Transverse colon (tissue), 4 donors: ENCODE measurements at regions not wholly inside any gene's neighbourhood (a gene's known extent, or its start where the extent isn't known, plus 50 kb on each side); places are given as distances from the start of the nearest gene placed in this dataset.

Experiments
- DNase-seq: peaks from one replicate; pipeline ENCODE4 v3.0.0-alpha.2; 2019
- H3K27ac ChIP-seq, 4 donors: fragments of 200-600 bp; sonication (generic); 2 replicates each; pipeline ENCODE4 v1.5.1; 2016 to 2018; ENCODE audit warnings: inconsistent platforms in 4 of 4
- H3K27me3 ChIP-seq: fragments of 200-600 bp; sonication (generic); 2 replicates; pipeline ENCODE4 v1.5.1; 2017; ENCODE audit warnings: inconsistent platforms
- H3K36me3 ChIP-seq, 4 donors: fragments of 200-600 bp; sonication (generic); 2 replicates each; pipeline ENCODE4 v1.5.1; 2017 to 2019; ENCODE audit warnings: inconsistent platforms in 4 of 4
- H3K4me1 ChIP-seq, 4 donors: fragments of 200-600 bp; sonication (generic); 2 replicates each; pipeline ENCODE4 v1.5.1; 2017 to 2020; ENCODE audit warnings: inconsistent platforms in 4 of 4
- H3K4me3 ChIP-seq, 4 donors: fragments of 200-600 bp; sonication (generic); 1 replicate in 1 of 4; 2 replicates in 3 of 4; pipeline versions ENCODE4 v1.5.1 to v1.6.1; 2017 to 2019; ENCODE audit warnings: inconsistent platforms in 4 of 4
- H3K9me3 ChIP-seq, 2 donors: fragments of 200-600 bp; sonication (generic); 2 replicates each; pipeline ENCODE4 v1.5.1; 2017 to 2019; ENCODE audit warnings: inconsistent platforms in 2 of 2
- EP300 ChIP-seq: sonication (generic); formaldehyde crosslinking; IDR thresholded peaks from one replicate; pipeline ENCODE4 v1.6.1; 2017; ENCODE audit warnings: antibody characterized with exemption, low read depth
- POLR2A ChIP-seq: fragments of 450-650 bp; IDR thresholded peaks from one replicate; pipeline ENCODE4 v1.6.1; 2016; ENCODE audit warnings: antibody characterized with exemption, mild to moderate bottlenecking, moderate library complexity
- POLR2AphosphoS5 ChIP-seq, 3 donors: sonication (generic); formaldehyde crosslinking; IDR thresholded peaks; one replicate each; pipeline ENCODE4 v1.6.1; 2016; ENCODE audit warnings: antibody characterized with exemption in 3 of 3
- WGBS, 2 donors: methylation state at CpG; one replicate each; pipeline ENCODE4 v1.1.5; 2018; ENCODE audit warnings: low coverage in 1 of 2; 5-methylcytosine and 5-hydroxymethylcytosine counted together
- in situ Hi-C, 4 donors: fragments of 200-750 bp; cut with MboI; loops; one replicate each; pipeline versions ENCODE4 v1.15.0 to v1.15.1; 2017; ENCODE audit warnings: low sequenced_read_pairs in 3 of 4, low pct_ligation_motif_present in 1 of 4, low pct_unique_long_range_greater_than_20kb in 1 of 4
- intact Hi-C: fragments of 100-400 bp; cut with DNase I; formaldehyde crosslinking; loops from one replicate; pipeline ENCODE4 v1.15.1; 2023; ENCODE audit warnings: low total_unique reads
- TF ChIP-seq, protein P1 (sequence below), 5 experiments: fragments of 200-600 bp in 3 of 5; fragments of 450-650 bp in 2 of 5; sonication (generic) in 3 of 5; IDR thresholded peaks; 1 replicate in 2 of 5; 2 replicates in 3 of 5; pipeline ENCODE4 v1.5.1; 2016 to 2017; ENCODE audit warnings: antibody characterized with exemption in 5 of 5, inconsistent platforms in 3 of 5, mild to moderate bottlenecking in 2 of 5, moderate library complexity in 1 of 5

DNA sequence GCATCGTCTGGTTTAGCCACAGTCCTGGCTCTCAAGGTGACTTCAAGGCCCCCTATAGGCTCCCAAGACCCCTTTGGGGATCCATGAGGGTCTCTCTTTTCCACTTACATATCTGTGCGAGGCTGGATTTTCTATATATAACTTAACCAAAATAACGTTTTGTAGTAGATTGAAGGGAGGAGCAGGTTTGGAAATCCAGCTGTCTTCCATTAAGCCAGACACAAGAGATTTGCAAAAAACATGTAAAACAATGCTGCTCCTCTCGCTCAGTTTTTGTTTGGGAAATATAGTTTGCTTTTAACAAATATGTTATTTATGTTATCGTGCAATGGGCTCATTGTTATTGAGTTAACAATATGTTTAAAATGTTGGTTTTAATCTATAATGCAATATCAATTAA is 811.2 kb downstream of the TYW1 start:
- H3K36me3 ChIP-seq: no peaks in the 10 kb centered on the region
- no peaks in the 10 kb centered on the region for H3K4me1 ChIP-seq
- DNase-seq: no peak
- no peak overlapping the region for H3K27ac ChIP-seq
- peaks cover 0 to 7% of the 10 kb centered on the region in 2 donors for H3K9me3 ChIP-seq
- TF ChIP-seq, protein P1, sequence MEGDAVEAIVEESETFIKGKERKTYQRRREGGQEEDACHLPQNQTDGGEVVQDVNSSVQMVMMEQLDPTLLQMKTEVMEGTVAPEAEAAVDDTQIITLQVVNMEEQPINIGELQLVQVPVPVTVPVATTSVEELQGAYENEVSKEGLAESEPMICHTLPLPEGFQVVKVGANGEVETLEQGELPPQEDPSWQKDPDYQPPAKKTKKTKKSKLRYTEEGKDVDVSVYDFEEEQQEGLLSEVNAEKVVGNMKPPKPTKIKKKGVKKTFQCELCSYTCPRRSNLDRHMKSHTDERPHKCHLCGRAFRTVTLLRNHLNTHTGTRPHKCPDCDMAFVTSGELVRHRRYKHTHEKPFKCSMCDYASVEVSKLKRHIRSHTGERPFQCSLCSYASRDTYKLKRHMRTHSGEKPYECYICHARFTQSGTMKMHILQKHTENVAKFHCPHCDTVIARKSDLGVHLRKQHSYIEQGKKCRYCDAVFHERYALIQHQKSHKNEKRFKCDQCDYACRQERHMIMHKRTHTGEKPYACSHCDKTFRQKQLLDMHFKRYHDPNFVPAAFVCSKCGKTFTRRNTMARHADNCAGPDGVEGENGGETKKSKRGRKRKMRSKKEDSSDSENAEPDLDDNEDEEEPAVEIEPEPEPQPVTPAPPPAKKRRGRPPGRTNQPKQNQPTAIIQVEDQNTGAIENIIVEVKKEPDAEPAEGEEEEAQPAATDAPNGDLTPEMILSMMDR (IDR thresholded peaks at IDR 0.05): no peak
- TF ChIP-seq EP300: no peak
- no peak for TF ChIP-seq POLR2AphosphoS5 (IDR thresholded peaks at IDR 0.05)
- TF ChIP-seq POLR2A: no peak
- intact Hi-C loops (no loop called here), in situ Hi-C loops (no loop called here)
- no peak overlapping the region for H3K4me3 ChIP-seq
- WGBS, 2 donors: 75 to 76% methylated on average over 5 of the region's 5 CpGs
- H3K27me3 ChIP-seq: no peaks in the 10 kb centered on the region

GRCh38 chr7:67809586-67809985 is 813.0 kb downstream of the TYW1 start:
- no peaks in the 10 kb centered on the region for H3K27me3 ChIP-seq
- H3K9me3 ChIP-seq: peaks cover 0 to 7% of the 10 kb centered on the region in 2 donors
- in situ Hi-C loops (no loop called here), intact Hi-C loops (no loop called here)
- TF ChIP-seq POLR2A: no peak
- no peak for TF ChIP-seq EP300
- TF ChIP-seq, protein P1 (IDR thresholded peaks at IDR 0.05): no peak
- no peak for TF ChIP-seq POLR2AphosphoS5 (IDR thresholded peaks at IDR 0.05)
- no peaks in the 10 kb centered on the region for H3K4me1 ChIP-seq
- H3K4me3 ChIP-seq: no peak overlapping the region
- no peaks in the 10 kb centered on the region for H3K36me3 ChIP-seq
- no peak overlapping the region for H3K27ac ChIP-seq
- 87 to 94% methylated on average over 6 to 8 of the region's 8 CpGs for WGBS, 2 donors
- DNase-seq: no peak

DNA sequence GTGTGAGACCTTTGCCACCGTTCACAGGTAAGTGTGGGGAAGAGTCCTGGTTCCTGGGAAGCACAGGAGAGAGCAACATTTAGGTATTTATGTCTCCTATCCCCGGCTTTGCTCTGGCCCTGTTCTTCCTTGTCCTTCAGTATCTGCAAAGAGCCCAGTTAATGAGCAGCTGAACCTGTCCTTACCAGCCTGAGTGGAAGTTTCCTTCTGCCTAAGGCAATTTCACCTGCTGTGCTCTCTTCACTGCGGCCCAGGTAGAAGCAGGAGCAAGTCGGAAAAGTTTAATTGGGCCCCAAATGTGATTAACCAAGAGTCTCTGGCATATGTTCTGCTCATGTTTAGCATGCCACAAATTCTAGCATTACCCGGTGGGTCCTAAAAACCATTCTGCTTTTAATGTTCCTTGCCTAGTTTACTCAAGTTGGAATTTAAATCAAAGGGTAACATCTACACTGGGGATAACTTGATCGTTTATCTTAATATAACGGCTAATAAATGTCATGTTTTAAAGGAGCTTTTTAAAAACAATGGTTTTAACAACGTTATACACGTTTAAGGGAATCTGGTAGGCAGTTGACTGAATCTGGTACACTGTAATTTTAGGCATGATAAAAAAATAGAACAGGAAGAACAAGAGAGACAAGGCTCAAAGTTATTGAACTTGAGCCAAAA is 817.1 kb downstream of the TYW1 start:
- H3K27me3 ChIP-seq: no peaks in the 10 kb centered on the region
- 49 to 59% methylated on average over 5 to 9 of the region's 9 CpGs for WGBS, 2 donors
- in situ Hi-C loops (no loop called here), intact Hi-C loops (no loop called here)
- no peaks in the 10 kb centered on the region for H3K4me1 ChIP-seq
- TF ChIP-seq POLR2A (no peak), EP300 (no peak), POLR2AphosphoS5 (IDR thresholded peaks at IDR 0.05) (no peak)
- TF ChIP-seq, protein P1 (IDR thresholded peaks at IDR 0.05): no peak
- DNase-seq: no peak
- H3K27ac ChIP-seq: no peak overlapping the region
- no peaks in the 10 kb centered on the region for H3K9me3 ChIP-seq
- H3K36me3 ChIP-seq: no peaks in the 10 kb centered on the region
- H3K4me3 ChIP-seq: no peak overlapping the region

- TF ChIP-seq, protein P1 (IDR thresholded peaks at IDR 0.05): no peak
- TF ChIP-seq EP300 (no peak), POLR2AphosphoS5 (IDR thresholded peaks at IDR 0.05) (no peak), POLR2A (no peak)
- Histone ChIP-seq H3K4me3 (no peak overlapping the region), H3K27me3 (no peaks in the 10 kb centered on the region), H3K9me3 (no peaks in the 10 kb centered on the region), H3K4me1 (no peaks in the 10 kb centered on the region), H3K27ac (no peak overlapping the region), H3K36me3 (no peaks in the 10 kb centered on the region)
- no peak for DNase-seq
- in situ Hi-C loops (no loop called here), intact Hi-C loops (no loop called here)
- 86 to 100% methylated on average over 1 of the region's 1 CpG for WGBS, 2 donors
Measured at GRCh38 chr7:67817481-67817880, 820.8 kb downstream of the TYW1 start.
